ENCODE measurements at regions not wholly inside any gene's neighbourhood (a gene's known extent, or its start where the extent isn't known, plus 50 kb on each side); places are given as distances from the start of the nearest gene placed in this dataset.
A peak's percentile ranks its signal among the peaks of the same experiment; 100 is the strongest.
"Not testable (repeated sequence)": the region's sequence is repeated elsewhere in the genome, so short reads cannot be mapped to it uniquely, and the experiment has no call there.

DNA sequence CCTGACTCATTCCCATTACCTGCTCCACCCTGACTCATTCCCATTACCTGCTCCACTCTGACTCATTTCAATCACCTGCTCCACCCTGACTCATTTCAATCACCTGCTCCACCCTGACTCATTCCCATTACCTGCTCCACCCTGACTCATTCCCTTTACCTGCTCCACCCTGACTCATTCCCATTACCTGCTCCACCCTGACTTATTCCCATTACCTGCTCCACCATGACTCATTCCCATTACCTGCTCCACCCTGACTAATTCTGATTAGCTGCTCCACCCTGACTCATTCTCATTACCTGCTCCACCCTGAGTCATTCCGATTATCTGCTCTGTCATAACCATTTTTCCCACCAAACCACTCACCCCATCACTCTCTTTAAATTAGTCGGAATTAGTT, 901.2 kb upstream of the NEGR1 start:
- not testable (repeated sequence) for DNase-seq

DNA sequence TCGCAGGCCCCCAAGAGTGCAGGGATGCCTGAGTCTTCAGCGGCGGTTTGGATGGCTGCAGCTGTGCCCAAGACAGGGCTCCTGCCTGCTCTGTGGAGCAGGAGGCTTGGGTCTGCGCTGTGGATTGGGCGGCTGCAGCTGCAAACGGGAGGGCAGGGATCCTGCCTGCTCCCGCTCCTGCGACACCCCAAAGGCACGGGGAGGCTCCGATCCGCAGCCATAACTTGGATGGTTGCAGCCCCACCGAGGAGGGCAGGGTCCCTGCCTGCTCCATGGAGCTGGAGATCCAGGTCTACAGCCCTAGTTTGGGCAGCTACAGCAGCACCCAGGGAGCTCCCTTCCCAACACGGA, 898.8 kb upstream of the NEGR1 start:
- no peak for DNase-seq

DNA sequence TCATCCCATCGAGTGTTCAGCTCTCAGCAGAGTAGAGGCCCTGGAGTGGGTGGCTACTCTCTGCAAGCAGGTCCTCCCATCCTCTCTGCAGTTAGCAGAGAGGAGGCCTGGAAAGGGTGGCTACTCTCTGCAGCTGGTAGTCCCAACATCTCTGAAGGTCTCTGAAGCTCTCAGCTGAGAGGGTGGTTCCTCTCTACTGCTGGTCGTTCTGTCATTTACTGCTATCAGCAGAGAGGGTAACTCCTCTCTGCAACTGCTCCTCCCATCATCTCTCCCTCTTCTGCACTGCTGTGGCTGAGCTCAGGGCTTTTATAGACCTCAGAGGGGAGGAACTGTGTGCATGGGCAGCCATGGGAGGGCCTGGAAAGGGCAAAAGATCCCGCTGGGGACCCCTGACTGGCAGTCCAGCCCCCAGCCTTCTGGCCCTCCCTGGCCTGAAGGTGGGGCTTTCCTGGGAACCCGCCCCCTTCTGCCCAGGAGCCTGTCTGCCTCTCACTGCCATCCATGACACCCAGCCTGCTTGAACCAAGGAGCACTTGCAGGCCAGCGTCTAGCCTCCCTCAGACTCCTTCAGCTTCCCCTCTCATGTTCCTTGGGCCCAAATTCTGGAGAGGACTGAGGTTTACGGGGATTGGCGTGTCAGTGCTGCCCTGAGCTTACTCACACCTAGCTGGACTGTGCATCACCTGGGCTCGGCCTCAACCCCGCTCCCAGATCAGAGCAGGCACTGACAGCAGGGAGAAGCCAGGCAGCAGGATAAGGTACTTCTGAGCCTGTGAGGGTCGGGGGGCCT, 898.3 kb upstream of the NEGR1 start:
- no peak for DNase-seq

DNA sequence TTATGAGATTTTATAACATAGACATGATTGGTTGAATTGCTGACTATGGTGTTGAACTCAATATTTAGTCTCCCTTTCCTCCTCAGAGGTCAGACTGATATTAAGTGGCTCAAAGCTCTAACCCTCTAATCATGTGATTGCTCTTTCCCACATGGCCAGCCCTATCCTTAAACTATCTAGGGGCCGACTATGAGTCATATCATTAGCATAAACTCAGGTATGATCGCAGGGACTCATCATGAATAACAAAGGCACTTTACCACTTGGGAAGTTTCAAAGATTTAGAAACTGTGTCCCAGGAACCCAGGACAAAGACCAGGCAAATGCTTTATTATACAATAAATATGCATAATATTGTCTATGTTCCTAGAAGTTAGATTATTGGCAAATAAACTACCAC, 894.6 kb upstream of the NEGR1 start:
- no peak for DNase-seq

DNA sequence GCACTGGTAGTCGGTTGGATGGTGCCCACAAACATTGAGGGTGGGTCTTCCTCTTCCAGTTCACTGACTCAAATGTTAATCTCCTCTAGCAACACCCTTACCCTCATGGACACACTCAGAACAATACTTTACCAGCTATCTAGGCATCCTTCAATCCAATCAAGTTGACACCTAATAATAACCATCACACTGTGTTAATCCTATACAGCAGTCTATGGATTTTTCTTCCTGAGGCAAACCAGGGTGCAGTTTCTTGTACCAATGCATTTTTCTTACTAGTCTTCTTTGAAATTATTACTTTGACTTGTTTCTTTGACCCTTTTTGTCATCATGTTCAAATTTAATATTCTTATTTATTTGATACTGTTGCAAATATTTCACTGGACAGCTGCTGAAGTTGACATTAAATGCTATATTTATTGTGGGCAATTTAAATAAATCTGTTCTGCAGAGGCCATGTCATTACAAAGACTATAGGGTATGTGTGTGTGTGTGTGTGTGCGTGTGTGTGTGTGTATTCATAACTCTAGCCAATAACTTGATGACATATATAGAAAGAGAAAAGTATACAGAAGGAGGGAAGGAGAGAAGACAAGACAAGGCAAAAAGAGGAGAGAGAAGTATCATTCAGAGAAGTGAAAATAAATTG, 884.8 kb upstream of the NEGR1 start:
- no peak for DNase-seq

DNA sequence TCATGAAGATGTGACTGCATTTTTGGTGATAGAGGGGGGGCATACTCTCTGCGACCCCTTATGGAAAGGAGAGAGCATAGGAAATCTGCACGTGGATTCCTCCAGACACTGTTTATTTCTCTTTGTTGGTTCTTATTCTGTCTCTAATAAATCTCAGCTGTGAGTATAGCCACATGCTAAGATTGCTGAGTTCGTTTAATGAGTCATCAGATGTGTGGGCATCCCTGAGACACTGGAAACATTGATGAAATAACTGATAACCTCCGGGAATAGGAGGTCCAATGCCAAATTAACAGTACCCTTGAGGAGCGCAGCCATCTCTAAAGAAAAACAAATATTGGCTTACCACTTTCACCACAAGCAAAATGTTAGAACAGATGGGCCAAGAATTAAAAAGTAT, 880.2 kb upstream of the NEGR1 start:
- DNase-seq = no peak

DNA sequence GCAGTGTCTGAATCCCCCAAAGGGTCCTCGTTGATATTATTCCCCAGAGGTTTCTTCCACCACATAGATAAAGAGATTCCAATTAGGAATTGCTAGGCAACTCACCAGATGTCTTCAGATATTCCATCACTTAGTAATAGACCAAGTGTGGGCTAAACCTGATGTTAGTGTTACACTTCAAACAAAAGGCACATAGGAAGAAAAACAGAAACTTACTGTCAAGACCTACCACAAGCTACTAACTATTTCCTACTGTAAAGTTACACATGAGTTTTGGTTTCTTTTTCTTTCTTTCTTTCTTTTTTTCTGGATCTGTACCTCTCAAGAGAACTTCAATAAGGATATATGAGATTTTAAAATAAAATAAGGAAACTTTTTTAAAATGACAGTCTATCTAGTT, 879.1 kb upstream of the NEGR1 start:
- no peak for DNase-seq

DNA sequence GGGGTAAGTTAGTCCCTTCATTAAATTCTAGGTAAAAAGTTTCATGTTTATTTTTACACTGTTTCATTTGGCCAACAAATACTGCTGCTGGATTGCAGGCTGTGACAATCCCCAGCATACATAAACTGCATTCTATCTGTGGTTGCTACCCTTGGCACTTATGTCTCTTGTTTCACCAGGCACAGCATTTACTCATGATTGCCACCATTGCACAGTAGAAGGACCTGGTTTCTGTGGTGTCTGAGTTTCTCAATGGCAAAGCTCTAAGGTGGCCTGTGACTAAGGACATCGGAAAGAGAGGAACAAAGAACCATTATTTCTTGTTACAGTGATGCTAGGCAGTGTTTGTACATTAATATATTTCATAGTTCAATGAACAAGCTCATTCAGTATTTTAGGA, 878.4 kb upstream of the NEGR1 start:
- peak; percentile 71 for DNase-seq

DNA sequence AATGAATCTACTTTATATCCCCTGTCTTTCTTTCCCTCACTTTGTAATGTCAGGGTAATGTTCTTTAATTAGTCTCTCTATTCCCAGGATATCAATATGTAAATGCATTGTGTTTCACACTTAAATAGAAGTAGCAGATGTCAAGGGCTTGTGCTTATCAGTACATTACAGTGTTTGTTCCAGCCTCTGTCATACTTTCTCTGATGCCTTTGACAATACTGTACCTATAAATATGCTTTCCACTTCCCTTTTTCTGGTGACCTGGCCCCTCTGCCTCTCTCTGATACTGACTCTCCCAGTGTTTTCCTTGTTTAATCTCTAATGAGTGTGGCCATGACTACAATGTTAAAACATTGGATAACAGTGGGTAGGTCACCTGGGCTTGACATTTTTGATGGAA, 862.0 kb upstream of the NEGR1 start:
- DNase-seq = no peak

DNA sequence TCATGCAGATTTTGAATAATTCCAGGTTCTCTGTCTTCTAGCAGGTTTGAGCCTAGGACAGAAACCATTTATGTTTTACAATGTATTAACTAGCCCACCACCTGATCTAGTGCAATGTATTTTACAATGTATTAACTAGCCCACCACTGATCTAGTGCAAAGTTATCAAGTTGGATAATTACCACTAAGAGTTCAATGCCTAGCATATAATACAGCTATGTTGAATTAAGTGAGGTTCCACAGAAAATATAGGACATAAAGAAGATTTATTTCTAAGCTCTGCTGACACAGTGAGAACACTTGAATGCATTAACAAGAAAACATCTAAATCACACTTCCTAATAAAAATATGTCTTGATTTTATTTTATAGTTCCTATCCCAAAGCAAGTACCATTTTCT, 854.6 kb upstream of the NEGR1 start:
- DNase-seq = no peak

DNA sequence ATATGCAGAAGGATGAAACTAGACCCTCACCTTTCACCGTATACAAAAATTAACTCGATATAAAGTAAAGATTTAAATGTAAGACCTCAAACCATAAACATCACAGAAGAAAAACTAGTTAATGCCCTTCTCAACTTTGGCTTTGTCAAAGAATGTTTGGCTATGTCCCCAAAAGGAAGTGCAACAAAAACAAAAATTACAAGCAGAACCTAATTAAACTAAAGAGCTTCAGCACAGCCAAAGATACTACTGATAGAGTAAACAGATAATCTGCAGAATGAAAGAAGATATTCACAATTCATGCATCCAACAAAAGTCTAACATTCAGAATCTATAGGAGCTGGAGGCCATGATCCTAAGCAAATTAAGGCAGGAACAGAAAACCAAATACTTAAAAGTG, 824.6 kb upstream of the NEGR1 start:
- DNase-seq = peak; percentile 14

DNA sequence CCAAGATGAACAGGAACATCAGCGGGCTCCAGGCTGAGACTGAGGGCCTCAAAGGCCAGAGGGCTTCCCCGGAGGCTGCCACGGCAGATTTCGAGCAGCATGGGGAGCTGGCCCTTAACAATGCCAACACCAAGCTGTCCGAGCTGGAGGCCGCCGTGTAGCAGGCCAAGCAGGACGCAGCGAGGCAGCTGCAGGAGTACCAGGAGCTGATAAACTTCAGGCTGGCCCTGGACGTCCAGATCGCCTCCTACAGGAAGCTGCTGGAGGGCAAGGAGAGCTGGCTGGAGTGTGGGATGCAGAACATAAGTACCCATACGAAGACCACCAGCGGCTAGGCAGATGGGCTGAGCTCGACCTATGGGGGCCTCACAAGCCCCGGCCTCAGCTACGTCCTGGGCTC, 823.4 kb upstream of the NEGR1 start:
- DNase-seq = no peak

DNA sequence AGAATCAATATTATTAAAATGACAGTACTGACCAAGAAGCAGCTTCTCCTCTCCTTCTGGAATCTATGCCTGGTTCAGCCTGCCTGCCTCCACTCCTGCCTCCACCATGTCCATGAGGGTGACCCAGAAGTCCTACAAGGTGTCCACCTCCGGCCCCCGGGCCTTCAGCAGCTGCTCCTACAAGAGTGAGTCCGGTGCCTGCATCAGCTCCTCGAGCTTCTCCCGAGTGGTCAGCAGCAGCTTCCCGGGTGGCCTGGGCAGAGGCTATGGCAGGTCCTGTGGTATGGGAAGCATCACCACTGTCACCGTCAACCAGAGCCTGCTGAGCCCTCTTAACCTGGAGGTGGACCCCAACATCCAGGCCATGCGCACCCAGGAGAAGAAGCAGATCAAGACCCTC, 822.4 kb upstream of the NEGR1 start:
- DNase-seq = no peak

DNA sequence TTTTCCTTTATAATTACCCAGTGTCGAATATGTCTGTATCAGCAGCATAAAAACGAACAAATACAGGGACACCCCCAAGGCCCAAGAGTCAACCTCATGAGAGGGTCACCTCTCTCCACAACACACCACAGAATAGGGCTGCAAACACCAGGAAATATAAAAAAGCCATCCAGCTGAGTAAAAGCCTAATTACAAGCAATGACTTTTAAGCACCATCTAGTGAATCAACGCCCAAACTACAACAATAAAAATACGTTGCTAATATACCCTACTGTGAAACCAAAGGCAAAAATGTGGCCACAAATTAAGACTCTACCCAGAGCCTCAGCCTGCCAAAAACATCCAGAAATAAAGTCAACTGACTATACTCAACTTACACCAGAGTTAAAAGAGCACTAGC, 817.9 kb upstream of the NEGR1 start:
- DNase-seq = no peak

DNA sequence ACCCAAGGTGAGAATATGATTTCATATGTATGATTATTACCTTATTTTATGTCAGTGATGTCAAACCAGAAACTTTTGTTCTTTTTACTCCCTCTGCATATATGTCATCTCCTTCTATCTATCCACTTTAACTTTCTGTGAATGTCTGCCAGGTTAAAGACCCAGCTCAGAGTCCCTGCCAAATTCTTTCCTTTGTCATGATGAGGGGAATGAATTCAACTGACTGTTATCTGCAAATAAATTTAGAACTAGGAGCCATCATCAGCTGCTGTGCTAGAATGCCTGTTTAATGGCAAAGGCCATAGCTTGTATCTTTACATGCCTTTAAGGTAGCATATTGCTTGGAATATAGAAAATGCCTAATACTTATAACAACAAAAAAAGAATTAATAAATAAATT, 815.6 kb upstream of the NEGR1 start:
- DNase-seq = no peak

DNA sequence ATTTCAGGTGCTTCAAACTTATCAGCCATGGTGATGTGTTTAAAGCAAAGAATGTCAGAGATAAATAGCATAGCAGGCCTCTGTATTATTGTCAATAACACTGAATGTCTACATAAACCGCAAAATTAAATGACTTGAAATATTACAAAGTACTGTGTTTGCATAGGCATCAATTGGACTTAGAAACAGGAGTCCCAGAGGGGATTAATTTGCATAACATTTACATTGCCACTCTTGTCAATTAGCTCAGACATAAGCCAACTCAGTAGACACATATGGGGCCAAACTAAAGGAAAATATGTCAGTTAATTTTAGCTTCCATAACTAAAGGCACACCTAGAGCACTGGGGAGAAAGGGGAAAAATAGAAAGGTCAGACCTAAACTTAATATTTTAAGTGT, 814.5 kb upstream of the NEGR1 start:
- peak; percentile 96 for DNase-seq

DNA sequence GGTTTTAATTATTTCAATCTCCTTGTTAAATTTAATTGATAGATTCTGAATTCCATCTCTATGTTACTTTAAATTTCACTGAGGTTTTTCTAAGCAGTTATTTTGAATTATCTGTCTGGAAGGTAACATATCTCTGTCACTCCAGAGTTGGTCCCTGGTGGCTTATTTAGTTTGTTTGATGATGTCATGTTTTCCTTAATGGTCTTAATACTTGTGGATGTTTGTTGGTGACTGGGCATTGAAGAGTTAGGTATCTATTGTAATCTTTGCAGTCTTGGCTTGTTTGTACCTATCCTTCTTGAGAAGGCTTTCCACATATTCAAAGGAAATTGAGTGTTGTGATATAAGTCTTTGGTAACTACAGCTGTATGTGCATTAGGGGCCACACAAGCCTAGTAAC, 810.0 kb upstream of the NEGR1 start:
- DNase-seq = no peak

DNA sequence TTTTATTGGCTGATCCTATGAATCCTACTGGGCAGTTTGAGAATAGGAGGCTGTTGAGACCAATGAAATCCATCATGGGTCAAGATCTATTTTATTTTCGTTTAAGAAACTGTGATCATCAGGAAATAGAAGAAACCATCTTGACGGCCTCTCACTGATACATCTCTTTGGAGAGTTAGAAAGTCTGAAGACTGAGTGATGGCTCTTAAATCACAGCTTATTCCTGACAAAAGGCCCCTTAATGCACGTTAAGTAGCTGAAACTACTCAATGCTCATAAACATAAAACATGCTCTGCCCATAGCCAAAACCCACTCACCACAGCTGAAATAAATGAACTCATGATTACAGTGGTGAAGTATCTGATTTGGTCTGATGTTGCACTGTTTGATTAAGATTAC, 784.5 kb upstream of the NEGR1 start:
- DNase-seq = no peak

DNA sequence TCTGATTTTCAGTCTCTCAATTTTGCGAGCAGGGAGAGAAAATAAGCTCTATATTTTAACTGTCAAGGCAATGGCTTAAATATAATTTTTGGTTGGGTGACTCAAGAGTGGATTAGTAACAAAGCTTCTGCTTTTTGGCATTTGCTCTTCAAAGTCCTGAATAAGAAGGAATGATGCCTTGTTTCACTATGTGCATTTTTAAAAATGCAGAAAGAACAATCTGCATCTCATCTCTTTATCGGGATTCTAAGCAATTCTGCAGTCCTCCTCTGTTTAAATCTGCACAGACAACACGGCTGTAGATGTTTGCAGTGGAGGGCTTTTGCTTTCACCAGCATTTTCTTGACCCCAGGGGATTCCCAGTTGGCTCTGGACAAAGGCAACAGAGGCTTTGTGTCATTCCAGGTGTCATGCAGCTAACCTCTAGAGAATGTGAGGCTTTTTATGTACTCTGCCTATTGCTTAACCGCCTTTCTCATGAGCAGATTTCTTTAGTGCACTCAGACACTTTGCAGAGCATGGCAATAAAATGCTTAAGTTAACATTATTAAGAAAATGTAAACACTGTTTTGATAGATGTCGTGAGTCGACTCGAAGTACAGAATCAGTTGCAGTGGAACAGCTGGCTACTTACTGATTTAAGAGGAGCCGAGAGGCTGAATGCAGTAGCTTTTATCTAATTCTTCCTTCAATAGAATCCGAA, 783.2 kb upstream of the NEGR1 start:
- peak; percentile 7 for DNase-seq

DNA sequence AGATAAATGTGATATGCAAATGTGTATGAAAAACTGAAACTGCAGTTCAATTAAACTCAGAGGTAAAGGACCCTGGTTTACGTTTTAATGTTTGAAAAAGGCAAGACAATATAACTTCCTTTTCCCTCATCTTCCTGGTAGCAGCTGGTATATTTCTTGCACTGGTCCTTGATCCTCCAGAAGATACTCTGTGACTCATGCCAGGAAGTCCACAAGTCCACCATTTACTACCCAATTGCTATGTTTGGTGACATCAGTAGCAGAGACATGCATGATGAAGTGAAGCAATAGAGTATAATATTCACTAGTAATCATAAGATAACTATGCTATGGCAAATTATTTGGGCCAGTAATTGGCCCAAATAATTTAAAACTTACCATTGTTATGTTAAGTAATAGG, 774.5 kb upstream of the NEGR1 start:
- no peak for DNase-seq

DNA sequence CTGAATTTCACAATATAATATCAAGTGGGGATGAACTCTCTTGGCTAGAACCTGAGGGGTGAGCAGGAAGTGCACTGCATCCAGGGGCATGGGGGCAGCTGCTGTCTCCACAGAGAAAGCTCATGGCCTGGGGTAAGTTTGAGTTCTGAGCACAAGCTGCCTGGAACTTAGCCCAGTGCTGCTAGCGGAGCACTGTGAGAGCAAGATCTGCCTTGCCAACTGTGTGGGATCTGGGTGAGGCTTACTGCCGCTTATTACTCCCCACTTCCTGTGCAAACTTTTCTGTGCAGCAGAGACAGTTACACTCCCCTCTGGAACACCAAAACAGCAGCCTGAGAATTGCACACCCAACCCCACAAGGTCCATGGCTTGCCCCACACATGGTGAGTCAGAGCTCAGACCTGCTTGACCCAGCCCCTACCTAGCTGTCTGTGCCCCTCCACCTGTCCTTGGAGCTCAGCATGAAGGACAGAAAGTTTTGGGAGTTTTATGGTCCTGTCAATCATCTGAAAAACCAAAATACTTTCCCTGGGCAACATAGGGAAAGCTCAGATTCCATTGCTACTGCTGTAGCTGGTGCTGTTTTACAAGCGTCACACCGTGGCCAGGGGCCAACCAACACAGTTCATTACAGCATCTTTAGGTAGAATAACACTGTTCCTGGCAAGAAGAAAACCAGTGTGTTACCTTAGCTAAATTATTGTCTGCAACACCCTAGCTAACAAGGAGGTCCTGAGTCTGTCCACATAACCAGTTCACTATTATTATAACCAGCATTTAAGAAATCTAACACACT, 762.1 kb upstream of the NEGR1 start:
- DNase-seq = no peak

DNA sequence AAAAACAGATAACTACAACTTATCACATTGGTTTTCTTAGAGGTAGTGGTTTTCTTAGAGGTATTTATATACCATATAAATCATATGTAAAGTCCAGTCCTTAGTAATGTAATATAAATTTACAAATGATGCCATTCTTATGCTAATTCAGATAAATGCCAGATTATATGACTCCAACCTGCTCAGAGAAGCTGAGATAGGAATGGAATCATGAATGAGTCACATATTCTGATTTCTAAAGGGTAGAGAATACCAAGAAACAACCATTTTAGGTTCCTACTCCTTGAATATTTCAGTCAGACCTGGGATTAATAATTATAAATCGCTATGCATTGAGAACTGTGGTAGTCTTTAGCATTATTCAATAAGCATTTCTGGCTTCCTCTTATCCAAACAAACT, 760.1 kb upstream of the NEGR1 start:
- no peak for DNase-seq

DNA sequence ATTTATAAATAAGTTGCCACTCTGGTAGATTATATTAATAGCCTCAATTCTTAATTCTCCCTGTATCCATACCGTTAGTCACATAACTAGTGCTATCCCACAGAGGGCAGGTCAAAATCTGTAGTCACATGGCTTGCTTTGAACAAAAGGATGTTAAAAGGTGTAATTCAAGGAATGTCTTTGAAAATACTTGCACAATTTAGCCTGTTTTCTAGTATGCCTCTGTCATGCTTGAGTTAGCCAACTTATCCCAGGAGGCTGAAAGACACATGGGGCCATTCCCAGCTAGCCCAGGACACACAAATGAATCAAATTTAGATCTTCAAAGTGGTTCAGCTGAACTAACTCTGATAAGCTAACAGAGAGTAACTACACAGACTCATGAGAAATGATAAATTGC, 758.5 kb upstream of the NEGR1 start:
- DNase-seq = no peak

DNA sequence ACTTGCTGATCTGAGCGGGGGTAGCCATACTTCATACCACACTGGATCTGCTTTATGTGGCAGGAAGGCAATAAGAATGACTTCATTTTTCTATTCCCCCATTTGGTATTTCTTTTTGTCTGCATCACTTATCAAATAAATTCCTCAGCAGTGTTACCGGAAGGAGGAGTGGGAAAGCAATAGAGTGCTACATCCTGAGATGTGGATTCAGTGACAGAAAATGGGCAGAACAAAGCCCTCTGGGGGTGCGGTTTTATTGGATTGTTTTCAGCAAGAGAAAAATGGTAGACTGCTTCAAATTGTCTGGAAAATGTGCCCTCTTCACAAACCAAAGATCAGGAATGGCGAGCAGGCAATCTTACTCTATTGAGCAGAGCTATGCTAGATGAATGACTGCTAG, 751.9 kb upstream of the NEGR1 start:
- no peak for DNase-seq
